Pancreas (tissue), 10 donors: ENCODE measurements at regions not wholly inside any gene's neighbourhood (a gene's known extent, or its start where the extent isn't known, plus 50 kb on each side); places are given as distances from the start of the nearest gene placed in this dataset.
A peak's percentile ranks its signal among the peaks of the same experiment; 100 is the strongest.

Experiments
- ATAC-seq, 4 donors: fragments of 200-7000 bp; cut with Tn5 transposase; one replicate each; pipeline versions ENCODE4 v1.8.0 to v1.9.1; 2020; ENCODE audit warnings: mild to moderate bottlenecking in 4 of 4, moderate library complexity in 4 of 4
- DNase-seq, 6 donors: peaks; one replicate each; pipeline ENCODE4 v3.0.0-alpha.2; 2020
- FAIRE-seq: peaks from 2 replicates; lab custom pipeline; 2012; peaks lifted over from hg19 to GRCh38; lab: Jason Lieb, UNC
- H3K27ac ChIP-seq, 4 donors: fragments of 200-600 bp; sonication (generic); 1 replicate in 3 of 4; 2 replicates in 1 of 4; pipeline versions ENCODE4 v1.5.0 to v1.8.0; 2020
- H3K27me3 ChIP-seq, 4 donors: fragments of 200-600 bp; one replicate each; pipeline ENCODE4 v1.8.0; 2021
- H3K36me3 ChIP-seq, 3 donors: fragments of 200-600 bp; sonication (generic) in 1 of 3; one replicate each; pipeline versions ENCODE4 v1.5.0 to v1.8.0; 2020 to 2021
- H3K4me1 ChIP-seq, 3 donors: fragments of 200-600 bp; one replicate each; pipeline ENCODE4 v1.8.0; 2021
- H3K4me3 ChIP-seq, 4 donors: fragments of 200-600 bp; sonication (generic) in 2 of 4; one replicate each; pipeline versions ENCODE4 v1.5.0 to v1.8.0; 2020 to 2021
- H3K9me3 ChIP-seq, 4 donors: fragments of 200-600 bp; one replicate each; pipeline ENCODE4 v1.8.0; 2021
- WGBS, 2 donors: extraction: QIAGEN DNeasy Blood & Tissue Kit; methylation state at CpG; one replicate each; pipeline ENCODE4 v1.1.7; 2013; 5-methylcytosine and 5-hydroxymethylcytosine counted together
- intact Hi-C, 3 donors: fragments of 100-400 bp; cut with DNase I; formaldehyde crosslinking; loops; one replicate each; pipeline versions ENCODE4 v1.11.1 to v1.14.2; 2022
- TF ChIP-seq, protein P1 (sequence below), 4 donors: fragments of 200-600 bp; sonication (generic) in 3 of 4; IDR thresholded peaks; one replicate each; pipeline versions ENCODE4 v1.5.0 to v1.8.0; 2021; ENCODE audit warnings: antibody characterized with exemption in 4 of 4
- donor health status: healthy with polysubstance abuse.
- donor health status: DM: no; HTN: no; CAD: no; lungs with moderate emphysema.
- donor health status: DM: no; HTN: no; CAD: no.
- donor health status: control.
- donor health status: control.
- donor health status: Bipolar disorder and iron deficiency.
- donor health status: DM: yes; HTN: yes; CAD: no.
- donor health status: DM: no; HTN: no; CAD: no.
- donor health status: DM: no; HTN: no; CAD: no.
- donor health status: DM: yes; HTN: yes; CAD: no.

DNA sequence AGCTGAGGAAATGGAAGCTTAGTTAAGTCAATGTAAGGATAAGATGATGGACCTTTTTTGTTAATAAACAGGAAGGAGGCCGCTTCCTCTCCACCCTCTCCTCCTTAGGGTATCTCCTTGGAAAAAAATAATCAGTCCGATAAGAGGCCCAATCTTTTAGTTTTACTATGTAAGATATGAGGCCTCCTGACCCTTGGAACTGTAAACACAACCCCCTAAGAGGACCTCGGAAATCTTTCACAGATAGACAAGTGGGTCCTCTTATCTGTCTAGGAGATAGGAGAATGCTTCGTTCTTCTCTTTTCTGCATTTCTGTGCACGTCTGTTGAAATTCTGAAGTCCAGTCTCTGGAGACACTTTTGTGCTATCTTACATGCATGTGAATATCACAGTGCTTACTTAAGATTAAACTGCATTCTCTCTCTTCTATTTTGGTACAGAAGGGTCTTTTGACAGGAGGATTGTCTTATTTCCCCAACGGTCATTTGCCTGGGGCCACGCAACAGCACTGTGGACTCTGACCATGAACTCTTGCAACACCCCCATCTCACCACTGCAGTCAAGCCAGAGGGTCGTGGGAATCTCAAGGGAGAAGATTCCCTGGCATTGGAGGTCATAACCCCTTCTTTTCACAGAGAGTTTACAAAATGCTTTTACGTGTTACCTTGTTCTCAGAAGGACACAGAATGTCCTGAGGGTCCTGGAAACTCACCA is 313.0 kb upstream of the RTL1 start:
- no peak for ATAC-seq
- Histone ChIP-seq H3K27ac (no peak overlapping the region), H3K4me3 (no peak overlapping the region), H3K36me3 (no peaks in the 10 kb centered on the region), H3K4me1 (no peaks in the 10 kb centered on the region), H3K27me3 (no peaks in the 10 kb centered on the region), H3K9me3 (no peaks in the 10 kb centered on the region)
- WGBS, 2 donors, result 50 to 60% methylated on average over 9 of the region's 9 CpGs
- TF ChIP-seq, protein P1, sequence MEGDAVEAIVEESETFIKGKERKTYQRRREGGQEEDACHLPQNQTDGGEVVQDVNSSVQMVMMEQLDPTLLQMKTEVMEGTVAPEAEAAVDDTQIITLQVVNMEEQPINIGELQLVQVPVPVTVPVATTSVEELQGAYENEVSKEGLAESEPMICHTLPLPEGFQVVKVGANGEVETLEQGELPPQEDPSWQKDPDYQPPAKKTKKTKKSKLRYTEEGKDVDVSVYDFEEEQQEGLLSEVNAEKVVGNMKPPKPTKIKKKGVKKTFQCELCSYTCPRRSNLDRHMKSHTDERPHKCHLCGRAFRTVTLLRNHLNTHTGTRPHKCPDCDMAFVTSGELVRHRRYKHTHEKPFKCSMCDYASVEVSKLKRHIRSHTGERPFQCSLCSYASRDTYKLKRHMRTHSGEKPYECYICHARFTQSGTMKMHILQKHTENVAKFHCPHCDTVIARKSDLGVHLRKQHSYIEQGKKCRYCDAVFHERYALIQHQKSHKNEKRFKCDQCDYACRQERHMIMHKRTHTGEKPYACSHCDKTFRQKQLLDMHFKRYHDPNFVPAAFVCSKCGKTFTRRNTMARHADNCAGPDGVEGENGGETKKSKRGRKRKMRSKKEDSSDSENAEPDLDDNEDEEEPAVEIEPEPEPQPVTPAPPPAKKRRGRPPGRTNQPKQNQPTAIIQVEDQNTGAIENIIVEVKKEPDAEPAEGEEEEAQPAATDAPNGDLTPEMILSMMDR (IDR thresholded peaks at IDR 0.05), result no peak
- FAIRE-seq, result no peak
- intact Hi-C loops, result no loop called here
- no peak for DNase-seq

DNA sequence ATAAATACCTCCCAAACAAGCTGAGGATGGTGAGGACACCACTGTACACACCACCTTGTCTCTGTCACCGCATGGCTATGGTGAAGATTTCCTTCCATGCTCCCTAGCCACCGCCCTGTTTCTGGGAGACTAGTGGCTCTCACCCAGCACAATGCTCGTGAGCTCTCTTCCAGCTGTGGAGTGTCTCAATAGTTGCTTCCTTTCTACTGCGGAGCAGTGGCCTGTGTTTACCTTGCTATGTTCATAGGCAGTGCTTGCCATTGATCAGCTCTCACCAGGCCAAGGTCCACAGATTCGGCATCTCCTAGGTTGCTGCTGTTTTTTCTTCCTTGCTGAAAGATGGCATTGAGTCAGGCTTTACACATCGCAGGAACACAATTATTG is 313.6 kb upstream of the RTL1 start:
- 54 to 55% methylated on average over 6 of the region's 6 CpGs for WGBS, 2 donors

DNA sequence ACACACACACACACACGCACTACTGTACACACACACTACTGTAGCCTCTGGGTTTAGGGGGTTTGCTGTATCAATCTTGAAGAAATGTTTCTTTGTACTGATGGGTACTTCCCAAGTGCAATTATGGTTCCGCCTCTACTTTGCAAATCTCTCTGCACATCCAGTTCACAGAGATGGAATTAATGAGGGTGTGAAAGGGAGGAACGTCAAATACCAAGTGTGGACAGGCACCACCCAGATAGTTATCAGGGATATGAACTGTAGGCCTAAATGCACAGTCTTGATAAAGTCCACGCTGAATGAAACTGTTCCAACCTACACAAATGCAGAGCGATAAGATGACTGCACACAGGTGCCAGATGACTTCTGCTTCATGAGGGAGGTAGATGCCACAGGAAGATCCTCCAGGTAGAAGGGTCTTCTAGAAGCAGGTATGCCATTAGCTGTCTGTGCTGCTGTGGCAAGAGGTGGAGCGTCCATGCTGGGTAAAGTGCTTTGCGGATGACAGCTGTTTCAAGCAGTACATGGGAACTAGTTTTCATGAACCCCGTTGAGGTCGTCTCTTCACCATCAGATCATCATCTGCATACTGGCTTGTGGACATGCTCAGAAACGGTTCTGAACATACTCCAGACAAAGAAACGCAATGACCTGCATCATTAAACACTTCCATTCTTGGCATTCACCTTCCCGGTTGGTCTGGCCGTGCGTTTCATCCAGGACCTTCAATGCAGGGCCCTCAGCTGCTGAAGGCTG is 314.3 kb upstream of the RTL1 start:
- WGBS, 2 donors, result 80 to 88% methylated on average over 14 of the region's 14 CpGs
- no peaks in the 10 kb centered on the region for H3K9me3 ChIP-seq
- TF ChIP-seq, protein P1 (IDR thresholded peaks at IDR 0.05), result no peak
- intact Hi-C loops, result no loop called here
- DNase-seq, result peak in 1 of 6 donors; percentile 8
- no peak for FAIRE-seq
- H3K27me3 ChIP-seq, result no peaks in the 10 kb centered on the region
- no peaks in the 10 kb centered on the region for H3K4me1 ChIP-seq
- no peaks in the 10 kb centered on the region for H3K36me3 ChIP-seq
- ATAC-seq, result no peak
- no peak overlapping the region for H3K27ac ChIP-seq
- H3K4me3 ChIP-seq, result no peak overlapping the region

More for the DNA sequence above, 313.6 kb upstream of the RTL1 start:
- FAIRE-seq (no peak), DNase-seq (peak in 1 of 6 donors; percentile 4), ATAC-seq (no peak)
- Histone ChIP-seq H3K27ac (no peak overlapping the region), H3K9me3 (no peaks in the 10 kb centered on the region), H3K4me3 (no peak overlapping the region), H3K36me3 (no peaks in the 10 kb centered on the region), H3K4me1 (no peaks in the 10 kb centered on the region), H3K27me3 (no peaks in the 10 kb centered on the region)
- TF ChIP-seq, protein P1 (IDR thresholded peaks at IDR 0.05), result no peak
- intact Hi-C loops, result no loop called here

DNA sequence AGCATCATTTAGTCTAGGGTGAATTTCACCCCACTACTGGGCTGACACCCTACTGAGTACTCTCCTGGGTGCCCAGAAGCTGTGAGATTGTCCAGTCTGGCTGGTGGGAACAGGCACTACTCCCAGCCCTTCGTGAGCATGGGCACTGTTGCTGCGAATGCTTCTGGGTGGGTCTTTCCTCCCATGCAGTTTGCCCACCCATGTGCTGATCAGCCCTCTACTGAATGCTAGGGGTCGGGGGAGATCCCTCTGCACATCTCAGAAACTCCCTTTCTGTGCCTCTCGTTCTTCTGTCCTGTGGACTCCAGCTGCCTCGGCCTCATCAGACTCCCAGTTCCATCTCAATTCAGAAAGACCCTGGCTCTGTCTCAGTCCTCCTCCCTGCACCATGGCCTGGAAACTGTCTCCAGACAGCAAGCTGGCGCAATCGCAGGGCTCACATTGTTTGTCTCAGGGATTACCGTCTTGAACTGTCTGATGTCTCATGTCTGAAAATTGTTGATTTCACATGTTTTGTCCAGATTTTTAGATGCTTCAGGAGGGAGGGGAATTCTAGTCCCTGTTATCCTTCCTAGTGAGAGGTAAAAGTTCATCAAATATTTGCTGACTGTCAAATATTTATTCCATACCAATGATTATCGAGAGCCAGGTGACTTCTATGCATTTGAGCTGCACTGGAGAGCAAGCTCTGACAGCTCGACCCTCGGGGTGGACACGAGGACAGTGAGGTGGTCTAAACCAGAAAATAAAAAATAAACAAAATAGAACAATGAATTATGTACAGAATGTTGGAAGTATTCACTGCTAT is 316.6 kb upstream of the RTL1 start:
- 70 to 78% methylated on average over 12 of the region's 12 CpGs for WGBS, 2 donors
- peak in 1 of 6 donors; percentile 5 for DNase-seq

More for the DNA sequence above, 316.6 kb upstream of the RTL1 start:
- ATAC-seq, result no peak
- TF ChIP-seq, protein P1 (IDR thresholded peaks at IDR 0.05), result no peak
- Histone ChIP-seq H3K4me1 (no peaks in the 10 kb centered on the region), H3K9me3 (no peaks in the 10 kb centered on the region), H3K4me3 (no peak overlapping the region), H3K27ac (no peak overlapping the region), H3K36me3 (no peaks in the 10 kb centered on the region), H3K27me3 (no peaks in the 10 kb centered on the region)
- no peak for FAIRE-seq
- intact Hi-C loops, result no loop called here
